GM18517 (cell line): ENCODE measurements at regions not wholly inside any gene's neighbourhood (a gene's known extent, or its start where the extent isn't known, plus 50 kb on each side); places are given as distances from the start of the nearest gene placed in this dataset.

ENCODE experiments used
- ATAC-seq: cut with Tn5 transposase; IDR thresholded peaks from one replicate; pipeline ENCODE4 v1.9.1; 2021; ENCODE audit warnings: mild to moderate bottlenecking, moderate library complexity; ENCODE audit not compliant: unreplicated experiment

- no peak for ATAC-seq
These were observed 450.7 kb upstream of the SEMA6D start for GRCh38 chr15:47266566-47266965.

GRCh38 chr15:47273864-47274263, 443.4 kb upstream of the SEMA6D start:
- no peak for ATAC-seq

- no peak for ATAC-seq
These were observed 434.1 kb upstream of the SEMA6D start for GRCh38 chr15:47283246-47283645.

GRCh38 chr15:47288794-47289193, 428.5 kb upstream of the SEMA6D start:
- no peak for ATAC-seq

GRCh38 chr15:47289656-47290055, 427.6 kb upstream of the SEMA6D start:
- ATAC-seq = no peak

GRCh38 chr15:47291767-47292166, 425.5 kb upstream of the SEMA6D start:
- no peak for ATAC-seq

GRCh38 chr15:47292638-47293190, 424.6 kb upstream of the SEMA6D start:
- ATAC-seq = no peak

GRCh38 chr15:47293466-47294162, 423.7 kb upstream of the SEMA6D start:
- ATAC-seq = no peak

GRCh38 chr15:47294765-47295259, 422.5 kb upstream of the SEMA6D start:
- no peak for ATAC-seq

GRCh38 chr15:47296881-47297280, 420.4 kb upstream of the SEMA6D start:
- no peak for ATAC-seq

GRCh38 chr15:47299846-47300434, 417.4 kb upstream of the SEMA6D start:
- no peak for ATAC-seq

- no peak for ATAC-seq
These were observed 416.7 kb upstream of the SEMA6D start for GRCh38 chr15:47300596-47300995.

GRCh38 chr15:47301481-47301880, 415.8 kb upstream of the SEMA6D start:
- no peak for ATAC-seq

- no peak for ATAC-seq
These were observed 412.6 kb upstream of the SEMA6D start for GRCh38 chr15:47304656-47305055.

GRCh38 chr15:47312161-47312560, 405.1 kb upstream of the SEMA6D start:
- no peak for ATAC-seq

GRCh38 chr15:47326410-47327333, 390.6 kb upstream of the SEMA6D start:
- no peak for ATAC-seq

- no peak for ATAC-seq
These were observed 385.4 kb upstream of the SEMA6D start for GRCh38 chr15:47331829-47332393.

- no peak for ATAC-seq
These were observed 384.8 kb upstream of the SEMA6D start for GRCh38 chr15:47332481-47332880.

- no peak for ATAC-seq
These were observed 383.6 kb upstream of the SEMA6D start for GRCh38 chr15:47333734-47334133.

- ATAC-seq = no peak
These were observed 382.3 kb upstream of the SEMA6D start for GRCh38 chr15:47334805-47335535.
